CD4-positive, CD25-positive, alpha-beta regulatory T cell (primary cell): ENCODE measurements at regions not wholly inside any gene's neighbourhood (a gene's known extent, or its start where the extent isn't known, plus 50 kb on each side); places are given as distances from the start of the nearest gene placed in this dataset.

Experiments
- ATAC-seq, 2 donors: fragments of 150-1000 bp; cut with Tn5 transposase; one replicate each; pipeline ENCODE4 v1.10.0; 2021; ENCODE audit warnings: low read depth in 2 of 2, moderate number of reproducible peaks in 2 of 2, moderate library complexity in 1 of 2
- DNase-seq, 3 donors: peaks; one replicate each; pipeline versions ENCODE4 v3.0.0 to v3.0.0-alpha.2; 2012 to 2022; ENCODE audit warnings: mixed read lengths in 1 of 3
- H3K27ac ChIP-seq: one replicate; pipeline ENCODE4 v1.7.0; 2013; ENCODE audit warnings: mild to moderate bottlenecking, low read length; ENCODE audit not compliant: insufficient read depth, poor library complexity, severe bottlenecking
- H3K27me3 ChIP-seq: one replicate; pipeline ENCODE4 v1.7.0; 2013; ENCODE audit warnings: low read length; ENCODE audit not compliant: control insufficient read depth, insufficient read depth
- H3K36me3 ChIP-seq: one replicate; pipeline ENCODE4 v1.7.0; 2013; ENCODE audit warnings: mild to moderate bottlenecking, low read length, moderate library complexity; ENCODE audit not compliant: control insufficient read depth, insufficient read depth
- H3K4me1 ChIP-seq: 2 replicates; pipeline ENCODE4 v1.7.0; 2013; ENCODE audit warnings: mild to moderate bottlenecking, low read length; ENCODE audit not compliant: insufficient read depth, control insufficient read depth, poor library complexity, severe bottlenecking
- H3K4me3 ChIP-seq: one replicate; pipeline ENCODE4 v1.7.0; 2013; ENCODE audit warnings: low read depth, mild to moderate bottlenecking, low read length, moderate library complexity
- H3K9me3 ChIP-seq, 2 experiments: 1 replicate in 1 of 2; 2 replicates in 1 of 2; pipeline ENCODE4 v1.7.0; 2013; ENCODE audit warnings: low read length in 2 of 2, mild to moderate bottlenecking in 1 of 2, moderate library complexity in 1 of 2; ENCODE audit not compliant: control insufficient read depth in 2 of 2
- H3K27ac Mint-ChIP-seq, 3 donors: one replicate each; pipeline ENCODE4 v1.8.0; 2020 to 2022; ENCODE audit warnings: mild to moderate bottlenecking in 3 of 3, mixed read lengths in 3 of 3, moderate library complexity in 2 of 3
- H3K27me3 Mint-ChIP-seq: one replicate; pipeline ENCODE4 v1.8.0; 2022; ENCODE audit warnings: mild to moderate bottlenecking, mixed read lengths
- H3K36me3 Mint-ChIP-seq: one replicate; pipeline ENCODE4 v1.8.0; 2020; ENCODE audit warnings: mixed read lengths
- H3K4me1 Mint-ChIP-seq, 4 donors: one replicate each; pipeline ENCODE4 v1.8.0; 2020 to 2022; ENCODE audit warnings: mixed read lengths in 4 of 4, mild to moderate bottlenecking in 1 of 4
- H3K4me3 Mint-ChIP-seq, 4 donors: one replicate each; pipeline ENCODE4 v1.8.0; 2020 to 2022; ENCODE audit warnings: mild to moderate bottlenecking in 4 of 4, mixed read lengths in 4 of 4, moderate library complexity in 3 of 4
- H3K9me3 Mint-ChIP-seq, 7 donors: one replicate each; pipeline ENCODE4 v1.8.0; 2020 to 2022; ENCODE audit warnings: mixed read lengths in 7 of 7, mild to moderate bottlenecking in 3 of 7, moderate library complexity in 2 of 7

DNA sequence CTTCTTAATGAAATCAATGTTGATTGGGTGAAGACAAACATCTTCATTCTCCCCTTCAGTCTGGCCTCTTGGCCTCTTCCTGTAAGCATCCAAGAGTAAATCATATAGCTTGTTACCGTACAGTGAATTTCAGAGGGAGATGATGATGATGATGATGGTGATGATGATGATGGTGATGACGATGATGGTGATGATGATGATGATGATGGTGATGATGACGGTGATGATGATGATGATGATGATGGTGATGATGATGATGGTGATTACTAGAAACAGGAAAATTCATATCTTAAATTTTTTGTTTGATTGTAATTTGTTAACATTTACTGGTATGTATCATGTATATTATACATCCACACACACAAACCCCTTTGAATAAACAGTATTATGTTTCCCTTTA lies 256.1 kb upstream of the PLSCR5 start:
- Histone ChIP-seq H3K4me3 (no peak overlapping the region), H3K36me3 (no peaks in the 10 kb centered on the region), H3K4me1 (no peaks in the 10 kb centered on the region), H3K9me3 (no peaks in the 10 kb centered on the region), H3K27ac (no peak overlapping the region), H3K27me3 (no peaks in the 10 kb centered on the region)
- Mint-ChIP-seq H3K4me3 (no peak overlapping the region), H3K36me3 (no peaks in the 10 kb centered on the region), H3K27ac (no peak overlapping the region), H3K27me3 (no peaks in the 10 kb centered on the region), H3K9me3 (peaks cover 0 to 11% (median 4%) of the 10 kb centered on the region in 7 donors), H3K4me1 (no peaks in the 10 kb centered on the region)
- DNase-seq, result no peak
- ATAC-seq, result no peak

DNA sequence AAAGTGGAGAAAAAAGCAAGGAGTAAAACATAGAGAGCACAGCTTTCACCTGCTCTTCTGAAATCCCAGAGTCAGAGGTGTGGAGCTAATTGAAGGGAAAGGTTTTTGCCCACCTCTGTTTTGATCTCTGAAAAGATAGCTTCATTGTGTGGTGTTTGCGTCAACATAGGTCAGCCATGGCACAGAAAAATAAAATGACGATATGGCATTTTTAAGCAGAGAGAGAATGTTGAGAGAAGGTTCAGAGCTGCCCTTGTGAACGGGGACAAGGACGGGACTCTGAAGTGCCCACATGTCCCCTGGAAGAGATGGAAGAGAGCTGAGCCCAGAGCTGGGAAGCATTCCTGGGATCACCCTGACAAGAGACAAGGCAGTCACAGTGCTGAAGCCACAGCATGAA lies 249.4 kb upstream of the PLSCR5 start:
- Mint-ChIP-seq H3K27me3 (no peaks in the 10 kb centered on the region), H3K9me3 (peaks cover 1 to 14% (median 5%) of the 10 kb centered on the region in 7 donors), H3K4me1 (no peaks in the 10 kb centered on the region), H3K36me3 (no peaks in the 10 kb centered on the region), H3K27ac (no peak overlapping the region), H3K4me3 (no peak overlapping the region)
- Histone ChIP-seq H3K27me3 (no peaks in the 10 kb centered on the region), H3K36me3 (no peaks in the 10 kb centered on the region), H3K4me3 (no peak overlapping the region), H3K4me1 (no peaks in the 10 kb centered on the region), H3K9me3 (no peaks in the 10 kb centered on the region), H3K27ac (no peak overlapping the region)
- no peak for DNase-seq
- no peak for ATAC-seq

DNA sequence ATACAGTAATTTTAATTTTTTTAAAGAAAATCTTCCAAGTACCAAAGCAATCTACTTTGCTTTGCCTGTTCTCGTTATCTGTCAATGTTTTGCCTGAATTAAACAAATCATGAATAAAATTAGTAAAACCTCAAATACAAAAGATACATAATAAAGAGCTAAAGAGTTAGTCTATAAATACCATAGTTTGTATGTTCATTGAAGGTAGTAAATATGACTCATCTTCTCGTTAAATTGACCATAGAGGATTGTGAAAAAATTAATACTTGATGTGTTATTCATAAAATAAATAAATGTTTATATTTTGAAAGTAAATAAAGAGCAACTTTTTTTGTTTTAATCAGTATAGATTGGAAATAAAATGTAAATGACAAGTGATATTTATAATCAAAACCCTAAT lies 246.5 kb upstream of the PLSCR5 start:
- Mint-ChIP-seq H3K36me3 (no peaks in the 10 kb centered on the region), H3K27ac (no peak overlapping the region), H3K27me3 (no peaks in the 10 kb centered on the region), H3K4me3 (no peak overlapping the region), H3K9me3 (peaks cover 1 to 14% (median 5%) of the 10 kb centered on the region in 7 donors), H3K4me1 (no peaks in the 10 kb centered on the region)
- no peaks in the 10 kb centered on the region for H3K36me3 ChIP-seq
- H3K4me1 ChIP-seq, result no peaks in the 10 kb centered on the region
- H3K27ac ChIP-seq, result no peak overlapping the region
- ATAC-seq (no peak), DNase-seq (no peak)
- H3K9me3 ChIP-seq, result no peaks in the 10 kb centered on the region
- no peak overlapping the region for H3K4me3 ChIP-seq
- H3K27me3 ChIP-seq, result no peaks in the 10 kb centered on the region

DNA sequence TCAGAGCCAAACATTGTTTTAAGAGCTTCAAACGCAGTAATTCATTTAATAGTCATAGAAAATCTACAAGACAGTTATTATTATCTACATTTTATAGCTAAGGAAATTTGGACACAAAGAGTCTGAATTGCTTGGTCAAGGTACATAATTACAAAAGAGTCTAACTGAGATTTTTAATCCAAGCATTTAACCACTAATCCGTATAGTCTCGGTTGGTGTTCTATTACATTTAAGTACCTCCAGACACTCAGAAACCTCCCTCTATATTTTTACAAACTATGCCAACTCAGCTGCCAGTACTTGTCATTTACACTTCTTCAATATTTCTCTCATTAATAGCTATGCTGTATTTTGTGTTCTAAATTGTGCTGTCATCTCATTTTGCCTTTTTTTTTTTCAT lies 240.2 kb upstream of the PLSCR5 start:
- Histone ChIP-seq H3K4me3 (no peak overlapping the region), H3K27me3 (no peaks in the 10 kb centered on the region), H3K36me3 (no peaks in the 10 kb centered on the region), H3K4me1 (no peaks in the 10 kb centered on the region), H3K9me3 (no peaks in the 10 kb centered on the region), H3K27ac (no peak overlapping the region)
- H3K27me3 Mint-ChIP-seq, result no peaks in the 10 kb centered on the region
- no peak overlapping the region for H3K4me3 Mint-ChIP-seq
- H3K36me3 Mint-ChIP-seq, result no peaks in the 10 kb centered on the region
- H3K9me3 Mint-ChIP-seq, result peaks cover 0 to 6% (median 2%) of the 10 kb centered on the region in 7 donors
- no peak for DNase-seq
- no peaks in the 10 kb centered on the region for H3K4me1 Mint-ChIP-seq
- no peak overlapping the region for H3K27ac Mint-ChIP-seq
- ATAC-seq, result no peak

DNA sequence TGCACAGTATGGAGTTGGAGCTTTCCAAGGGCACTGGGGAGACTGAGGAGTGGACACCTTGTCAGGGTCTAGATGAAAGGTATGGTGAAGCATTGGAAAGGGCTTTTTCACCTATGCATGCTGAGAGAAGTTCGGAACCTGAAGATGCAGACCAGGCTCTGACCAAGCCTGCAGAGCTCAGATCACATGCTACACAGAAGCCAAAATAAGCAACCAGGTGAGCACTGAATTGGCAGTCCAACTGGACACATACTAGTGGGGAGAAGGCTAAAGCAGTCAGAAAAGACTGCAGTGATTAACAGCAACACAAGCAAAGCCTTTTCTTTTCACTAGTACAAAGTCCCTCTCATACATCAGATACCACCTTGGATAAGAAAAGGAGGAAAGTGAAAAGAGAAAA lies 238.3 kb upstream of the PLSCR5 start:
- Histone ChIP-seq H3K4me1 (no peaks in the 10 kb centered on the region), H3K9me3 (no peaks in the 10 kb centered on the region), H3K27me3 (no peaks in the 10 kb centered on the region), H3K27ac (no peak overlapping the region), H3K4me3 (no peak overlapping the region), H3K36me3 (no peaks in the 10 kb centered on the region)
- ATAC-seq, result no peak
- no peak for DNase-seq
- no peaks in the 10 kb centered on the region for H3K4me1 Mint-ChIP-seq
- no peaks in the 10 kb centered on the region for H3K27me3 Mint-ChIP-seq
- H3K27ac Mint-ChIP-seq, result no peak overlapping the region
- H3K36me3 Mint-ChIP-seq, result no peaks in the 10 kb centered on the region
- H3K9me3 Mint-ChIP-seq, result peaks cover 0 to 6% (median 3%) of the 10 kb centered on the region in 7 donors
- no peak overlapping the region for H3K4me3 Mint-ChIP-seq

DNA sequence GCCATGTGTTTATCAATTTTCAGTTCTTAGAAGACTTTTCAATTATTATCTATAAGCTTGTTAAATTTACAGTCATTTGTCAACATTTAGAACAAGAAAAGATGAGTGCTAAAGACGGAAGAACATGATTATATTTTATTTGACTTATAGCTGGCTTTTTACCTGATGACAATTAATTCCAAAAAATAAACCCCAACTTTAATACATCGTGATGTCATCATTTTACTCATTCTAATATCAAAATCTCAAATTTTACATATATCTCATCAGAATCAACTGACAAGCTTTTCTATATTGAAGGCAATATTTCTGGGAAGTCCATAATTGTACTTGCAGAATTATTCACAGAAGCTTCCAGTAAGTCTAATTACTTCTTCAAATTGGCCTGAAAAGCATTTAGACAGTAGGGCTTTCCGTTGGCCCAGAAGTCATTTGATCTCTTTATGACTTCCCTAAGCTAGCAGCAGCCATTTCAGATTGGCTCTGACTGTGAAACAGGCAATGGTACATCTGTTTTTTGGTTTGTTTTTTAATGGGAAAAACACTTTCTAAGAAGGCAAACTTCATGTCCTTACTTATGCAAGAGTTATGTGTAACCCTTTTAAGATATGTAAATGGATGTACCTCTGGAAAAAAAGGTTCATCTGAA lies 234.7 kb upstream of the PLSCR5 start:
- H3K27me3 Mint-ChIP-seq, result no peaks in the 10 kb centered on the region
- peaks cover 0 to 12% (median 3%) of the 10 kb centered on the region in 7 donors for H3K9me3 Mint-ChIP-seq
- no peak for ATAC-seq
- H3K36me3 ChIP-seq, result no peaks in the 10 kb centered on the region
- no peak overlapping the region for H3K4me3 ChIP-seq
- H3K27ac ChIP-seq, result no peak overlapping the region
- no peaks in the 10 kb centered on the region for H3K4me1 Mint-ChIP-seq
- H3K27me3 ChIP-seq, result no peaks in the 10 kb centered on the region
- H3K36me3 Mint-ChIP-seq, result no peaks in the 10 kb centered on the region
- H3K4me3 Mint-ChIP-seq, result no peak overlapping the region
- H3K9me3 ChIP-seq, result no peaks in the 10 kb centered on the region
- no peak for DNase-seq
- no peaks in the 10 kb centered on the region for H3K4me1 ChIP-seq
- H3K27ac Mint-ChIP-seq, result no peak overlapping the region

DNA sequence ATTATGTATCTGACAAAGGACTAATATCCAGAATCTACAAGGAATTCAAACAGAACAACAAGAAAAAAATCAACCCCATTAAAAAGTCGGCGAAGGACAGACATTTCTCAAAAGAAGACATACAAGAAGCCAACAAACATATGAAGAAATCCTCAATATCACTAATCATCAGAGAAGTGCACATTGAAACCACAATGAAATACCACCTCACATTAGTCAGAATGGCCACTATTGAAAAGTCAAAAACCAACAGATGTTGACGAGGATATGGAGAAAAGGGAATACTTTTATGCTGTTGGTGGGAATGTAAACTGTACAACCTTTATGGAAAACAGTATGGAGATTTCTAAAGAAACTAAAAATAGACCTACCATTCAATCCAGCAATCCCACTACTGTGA lies 233.1 kb upstream of the PLSCR5 start:
- H3K36me3 ChIP-seq, result no peaks in the 10 kb centered on the region
- no peaks in the 10 kb centered on the region for H3K27me3 ChIP-seq
- Mint-ChIP-seq H3K9me3 (peaks cover 0 to 12% (median 2%) of the 10 kb centered on the region in 7 donors), H3K4me3 (no peak overlapping the region), H3K27me3 (no peaks in the 10 kb centered on the region), H3K27ac (no peak overlapping the region), H3K36me3 (no peaks in the 10 kb centered on the region), H3K4me1 (no peaks in the 10 kb centered on the region)
- no peaks in the 10 kb centered on the region for H3K9me3 ChIP-seq
- ATAC-seq (no peak), DNase-seq (no peak)
- no peak overlapping the region for H3K4me3 ChIP-seq
- H3K27ac ChIP-seq, result no peak overlapping the region
- H3K4me1 ChIP-seq, result no peaks in the 10 kb centered on the region

DNA sequence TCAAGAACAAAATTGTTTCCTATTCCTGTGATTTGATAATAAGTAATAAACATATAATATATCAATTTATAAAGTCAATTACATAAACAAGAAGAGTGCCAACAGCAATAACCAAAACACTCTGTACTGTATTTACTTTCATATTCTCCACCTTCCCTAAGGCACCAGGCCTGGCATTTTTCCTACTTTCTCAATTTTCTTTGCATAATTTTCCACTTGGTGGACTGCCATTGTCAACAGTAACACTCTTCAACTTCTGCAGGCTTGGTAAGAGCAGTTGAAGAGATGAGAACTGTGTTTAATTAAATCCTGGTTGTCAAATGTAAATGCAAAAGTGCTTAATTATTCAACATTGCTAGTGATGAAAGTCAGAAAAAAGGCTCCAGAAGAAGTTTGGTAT lies 229.8 kb upstream of the PLSCR5 start:
- Histone ChIP-seq H3K9me3 (no peaks in the 10 kb centered on the region), H3K36me3 (no peaks in the 10 kb centered on the region), H3K4me3 (no peak overlapping the region), H3K27ac (no peak overlapping the region), H3K4me1 (no peaks in the 10 kb centered on the region), H3K27me3 (no peaks in the 10 kb centered on the region)
- DNase-seq (no peak), ATAC-seq (no peak)
- H3K4me3 Mint-ChIP-seq, result no peak overlapping the region
- H3K27ac Mint-ChIP-seq, result no peak overlapping the region
- no peaks in the 10 kb centered on the region for H3K36me3 Mint-ChIP-seq
- no peaks in the 10 kb centered on the region for H3K4me1 Mint-ChIP-seq
- H3K9me3 Mint-ChIP-seq, result peaks cover 0 to 10% (median 3%) of the 10 kb centered on the region in 7 donors
- no peaks in the 10 kb centered on the region for H3K27me3 Mint-ChIP-seq
